Hematopoietic multipotent progenitor cell (in vitro differentiated cells): ENCODE measurements at regions not wholly inside any gene's neighbourhood (a gene's known extent, or its start where the extent isn't known, plus 50 kb on each side); places are given as distances from the start of the nearest gene placed in this dataset.
"Not testable (repeated sequence)": the region's sequence is repeated elsewhere in the genome, so short reads cannot be mapped to it uniquely, and the experiment has no call there.

Source experiments
- DNase-seq, 3 donors: peaks; one replicate each; pipeline ENCODE4 v3.0.0-alpha.2; 2011 to 2015; ENCODE audit warnings: low read depth in 2 of 3, low spot score in 2 of 3

DNA sequence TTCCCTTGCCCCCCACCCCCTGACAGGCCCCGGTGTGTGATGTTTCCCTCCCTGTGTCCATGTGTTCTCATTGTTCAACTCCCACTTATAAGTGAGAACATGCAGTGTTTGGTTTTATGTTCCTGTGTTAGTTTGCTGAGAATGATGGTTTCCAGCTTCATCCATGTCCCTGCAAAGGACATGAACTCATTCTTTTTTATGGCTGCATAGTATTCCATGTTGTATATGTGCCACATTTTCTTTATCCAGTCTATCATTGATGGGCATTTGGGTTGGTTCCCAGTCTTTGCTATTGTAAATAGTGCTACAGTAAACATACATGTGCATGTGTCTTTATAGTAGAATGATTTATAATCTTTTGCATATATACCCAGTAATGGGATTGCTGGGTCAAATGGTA lies 287.4 kb downstream of the UTRN start:
- DNase-seq = not testable (repeated sequence)

DNA sequence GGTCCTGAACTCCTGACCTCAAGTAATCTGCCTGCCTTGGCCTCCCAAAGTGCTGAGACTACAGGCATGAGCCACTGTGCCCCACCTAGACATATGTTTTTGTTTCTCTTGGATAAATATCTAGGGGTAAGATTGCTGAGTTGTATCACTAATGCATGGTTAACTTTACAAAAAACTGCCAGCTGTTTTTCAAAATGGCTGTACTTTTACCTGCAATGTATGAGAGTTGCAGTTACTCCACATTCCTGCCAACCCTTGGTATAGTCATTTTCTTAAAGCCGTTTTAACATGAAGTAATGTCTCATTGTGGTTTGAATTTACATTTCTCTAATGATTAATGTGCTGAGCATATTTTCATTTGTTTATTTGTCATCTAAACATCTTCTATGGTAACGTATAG lies 289.7 kb downstream of the UTRN start:
- DNase-seq = no peak

DNA sequence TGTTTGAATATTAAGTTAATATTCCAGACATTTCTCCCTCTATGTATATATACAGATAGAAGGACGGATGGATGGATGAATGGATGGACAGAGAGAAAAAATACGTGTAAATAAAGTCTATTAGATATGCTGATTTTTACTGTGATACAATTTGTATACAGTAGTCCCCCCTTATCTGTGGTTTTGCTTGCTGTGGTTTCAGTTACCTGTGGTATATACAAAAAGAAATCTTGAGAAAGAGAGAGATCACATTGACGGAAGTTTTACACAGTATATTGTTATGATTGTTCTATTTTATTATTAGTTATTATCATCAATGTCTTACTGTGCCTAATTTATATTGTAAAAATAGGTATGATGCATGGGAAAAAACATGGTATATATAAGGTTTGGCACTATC lies 290.2 kb downstream of the UTRN start:
- no peak for DNase-seq

DNA sequence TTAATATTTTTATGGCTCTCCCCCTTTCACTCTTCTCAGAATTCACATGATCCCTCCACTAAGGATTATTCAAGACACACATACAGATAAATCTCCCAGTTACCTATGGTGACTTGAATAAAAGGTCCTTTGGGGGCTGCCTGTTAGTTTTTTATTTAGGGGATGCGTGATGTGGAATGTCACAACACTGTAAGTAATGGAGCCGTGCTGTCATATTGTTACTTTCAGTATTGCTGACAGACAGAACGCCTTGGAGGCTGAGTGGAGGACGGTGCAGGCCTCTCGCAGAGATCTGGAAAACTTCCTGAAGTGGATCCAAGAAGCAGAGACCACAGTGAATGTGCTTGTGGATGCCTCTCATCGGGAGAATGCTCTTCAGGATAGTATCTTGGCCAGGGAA lies 291.7 kb downstream of the UTRN start:
- DNase-seq = no peak

GRCh38 chr6:144578385-144579350 lies 293.5 kb downstream of the UTRN start:
- DNase-seq = no peak

DNA sequence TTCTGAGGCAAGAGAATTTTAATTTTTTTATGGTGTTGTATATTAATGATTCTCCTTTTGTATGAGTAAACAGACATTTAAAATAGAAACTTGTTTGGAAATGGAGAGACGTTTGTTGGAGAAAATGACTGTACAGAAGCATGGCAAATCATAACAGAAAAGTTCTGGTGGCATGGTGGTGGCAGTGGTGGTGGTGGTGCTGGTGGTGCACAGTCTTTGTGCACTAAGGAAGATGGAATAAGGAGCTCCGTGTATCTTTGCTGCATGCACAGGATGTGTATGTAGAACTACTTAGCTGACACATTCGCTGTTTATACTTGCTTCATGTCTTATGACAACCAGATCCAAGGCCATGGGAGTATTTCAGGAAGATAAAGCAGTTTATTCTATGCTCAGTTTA lies 294.9 kb downstream of the UTRN start:
- DNase-seq = no peak

- no peak for DNase-seq
Observed at GRCh38 chr6:144580771-144581170, 295.6 kb downstream of the UTRN start.

GRCh38 chr6:144581812-144582537 lies 296.8 kb downstream of the UTRN start:
- peak in 2 of 3 donors; percentile 21 to 37 for DNase-seq

GRCh38 chr6:144582939-144583613 lies 297.9 kb downstream of the UTRN start:
- DNase-seq = peak in 2 of 3 donors; percentile 29 to 57

DNA sequence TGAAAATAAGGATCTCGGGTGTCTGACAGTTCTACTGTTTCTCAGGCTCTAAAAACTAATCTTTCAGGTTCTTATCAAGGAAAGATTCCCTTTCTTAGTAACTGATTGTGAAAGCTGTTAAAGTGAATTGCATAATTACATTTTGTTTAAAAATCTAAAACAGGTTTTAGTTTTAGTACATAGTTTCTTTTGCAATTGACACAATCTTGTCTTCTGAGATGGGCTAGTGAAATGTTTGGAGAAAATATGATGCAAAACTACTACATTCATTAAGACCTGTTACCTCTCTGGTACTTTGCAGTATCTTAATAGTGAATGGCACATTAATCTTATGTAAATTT lies 298.4 kb downstream of the UTRN start:
- DNase-seq = no peak

- peak in 2 of 3 donors; percentile 24 to 65 for DNase-seq
Observed at GRCh38 chr6:144585217-144585814, 300.2 kb downstream of the UTRN start.

DNA sequence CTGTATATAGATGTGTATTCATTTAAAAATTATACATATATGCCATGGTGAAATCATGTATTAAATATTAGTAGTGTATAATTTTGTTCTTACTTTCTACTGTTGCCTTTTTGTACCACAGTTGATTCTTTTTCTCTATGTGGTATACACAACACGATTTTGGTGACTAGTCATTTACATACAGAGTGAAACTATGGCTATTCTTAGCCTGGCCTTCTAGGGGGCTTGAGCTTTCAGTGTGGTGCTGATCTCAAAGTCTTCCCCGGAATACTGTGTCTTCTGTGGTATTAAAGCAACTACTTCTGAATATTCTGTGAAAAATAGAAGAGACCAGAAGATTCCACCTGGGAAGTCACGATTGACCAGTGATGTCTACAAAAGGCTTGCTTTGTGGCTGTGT lies 301.9 kb downstream of the UTRN start:
- no peak for DNase-seq

DNA sequence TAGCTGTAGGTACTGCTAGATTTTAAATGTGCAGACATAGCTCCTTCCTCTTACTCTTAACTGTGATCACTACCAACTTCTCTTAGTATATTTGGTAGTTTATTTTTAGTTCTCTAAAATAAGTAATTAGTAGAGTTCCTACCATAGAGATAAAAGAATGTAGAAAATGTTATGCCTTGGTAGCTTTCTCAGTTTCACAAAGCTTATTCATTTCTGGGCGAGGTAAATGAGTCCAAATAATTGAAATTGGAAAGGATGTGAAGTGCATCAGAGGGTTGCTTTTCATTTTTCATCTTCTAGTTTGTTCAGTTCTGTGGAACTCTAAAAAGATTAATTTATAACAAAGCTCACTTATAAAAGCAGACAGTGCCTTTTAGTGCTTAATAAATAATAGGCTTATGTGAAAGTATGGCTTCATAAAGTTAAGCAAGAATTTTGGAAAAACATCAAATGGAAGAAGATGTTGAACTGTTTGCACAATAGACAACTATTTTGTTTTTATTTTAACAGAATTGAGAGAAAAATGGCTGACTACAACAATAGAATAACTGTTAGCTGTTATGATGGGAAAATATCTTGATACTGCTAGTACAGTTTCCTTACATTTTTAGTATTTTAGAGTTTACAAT lies 303.7 kb downstream of the UTRN start:
- no peak for DNase-seq

GRCh38 chr6:144590532-144590931 lies 305.4 kb downstream of the UTRN start:
- DNase-seq = no peak

- DNase-seq = no peak
Observed at GRCh38 chr6:144593392-144593791, 308.3 kb downstream of the UTRN start.

- DNase-seq = no peak
Observed at GRCh38 chr6:144594585-144594984, 309.4 kb downstream of the UTRN start.

GRCh38 chr6:144595266-144595665 lies 310.1 kb downstream of the UTRN start:
- DNase-seq = no peak

DNA sequence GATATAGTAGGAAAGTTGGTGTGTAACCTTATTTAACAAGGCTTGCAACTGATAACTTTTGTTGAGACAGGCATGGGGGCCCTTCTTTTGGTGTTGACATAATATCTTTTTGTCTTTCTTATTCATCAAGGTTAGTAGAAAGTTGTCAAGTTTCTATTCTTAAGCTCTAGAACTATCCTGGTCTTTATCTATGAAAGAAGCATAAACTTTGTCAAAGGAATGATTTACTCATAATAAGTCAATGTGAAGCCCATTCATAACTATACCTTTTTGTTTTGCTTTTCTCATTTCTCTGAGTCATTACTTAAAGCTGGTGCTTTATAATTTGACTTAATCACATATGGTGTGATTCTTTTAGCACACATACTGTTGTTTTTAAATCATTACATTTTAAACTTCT lies 312.4 kb downstream of the UTRN start:
- no peak for DNase-seq

- DNase-seq = no peak
Observed at GRCh38 chr6:144599615-144600014, 314.5 kb downstream of the UTRN start.

GRCh38 chr6:144601221-144601620 lies 316.1 kb downstream of the UTRN start:
- DNase-seq = no peak
